IPS DF 19.7 (cell line): ENCODE measurements at regions not wholly inside any gene's neighbourhood (a gene's known extent, or its start where the extent isn't known, plus 50 kb on each side); places are given as distances from the start of the nearest gene placed in this dataset.

Source experiments
- DNase-seq: peaks from one replicate; pipeline ENCODE4 v3.0.0-alpha.2; 2013; ENCODE audit warnings: low read depth, low spot score

DNA sequence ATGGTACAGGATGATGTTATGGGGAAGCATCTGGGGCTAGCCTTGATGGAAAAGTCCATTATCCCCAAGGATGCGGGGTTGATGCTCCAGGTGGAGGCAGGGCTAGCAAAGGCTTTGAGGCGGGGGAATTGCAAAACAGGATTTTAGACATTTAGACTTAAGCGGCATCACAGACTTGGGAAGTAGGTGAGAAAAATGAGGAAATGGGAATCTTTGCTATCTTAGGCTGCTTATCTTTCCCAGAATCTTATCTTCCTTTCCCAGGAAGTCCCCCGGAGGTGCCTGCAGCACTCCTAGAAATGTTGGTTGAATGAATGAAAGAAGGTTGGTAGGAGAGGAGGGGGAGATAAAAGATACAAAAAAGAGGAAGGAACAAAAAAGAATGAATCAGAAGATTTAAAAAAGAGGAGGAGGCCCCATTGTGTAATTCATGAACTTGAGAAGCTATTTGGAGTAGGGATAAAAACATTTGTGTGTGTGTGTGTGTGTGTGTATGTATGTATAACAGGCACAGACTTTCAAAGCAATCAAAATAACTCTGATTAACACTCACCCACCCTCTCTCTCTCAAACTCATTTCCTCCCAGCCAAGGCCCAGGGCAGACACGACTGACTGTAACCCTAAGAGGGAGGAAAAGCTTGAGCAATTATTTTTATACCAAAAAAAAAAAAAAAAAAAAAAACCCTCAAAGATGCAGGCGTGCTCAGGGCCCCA is 62.5 kb upstream of the TBX3 start:
- no peak for DNase-seq

DNA sequence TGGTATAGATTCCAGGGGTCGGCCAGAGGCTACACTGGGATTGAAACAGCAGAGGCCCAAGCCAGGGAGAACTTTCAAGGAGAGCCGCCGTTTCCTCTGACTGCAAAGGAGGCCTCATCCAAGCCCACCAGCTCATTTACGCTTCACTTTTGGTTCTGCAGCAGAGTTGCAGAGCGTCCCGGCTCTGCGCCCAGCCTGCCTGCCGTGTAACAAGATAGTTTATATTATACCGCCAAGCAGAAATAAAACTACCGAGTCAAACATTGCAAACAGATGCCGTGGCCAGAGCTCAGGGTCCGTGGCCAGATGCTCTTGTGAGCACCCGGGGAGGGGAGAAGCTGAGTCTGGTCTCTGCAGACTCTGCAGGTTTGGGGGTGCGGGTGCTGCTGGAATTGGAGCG is 60.7 kb upstream of the TBX3 start:
- no peak for DNase-seq

DNA sequence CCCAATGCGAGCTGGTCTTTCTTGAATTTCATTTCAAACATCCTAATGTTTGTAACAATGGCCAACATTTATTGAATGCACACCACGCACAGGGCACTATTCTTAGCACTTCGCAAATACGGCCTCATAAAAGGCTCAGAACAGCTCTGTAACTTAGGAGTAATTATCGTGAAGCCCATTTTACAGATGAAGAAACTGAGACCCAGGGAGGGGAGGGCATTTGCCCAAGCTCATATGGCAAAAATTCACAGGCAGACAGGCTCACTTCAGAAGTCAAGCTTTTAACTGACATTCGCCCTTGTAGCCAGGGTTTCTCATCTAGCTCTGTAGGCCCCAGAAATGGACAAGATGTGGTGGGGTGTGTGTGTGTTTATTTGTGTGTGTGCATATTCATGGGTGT is 60.3 kb upstream of the TBX3 start:
- no peak for DNase-seq

DNA sequence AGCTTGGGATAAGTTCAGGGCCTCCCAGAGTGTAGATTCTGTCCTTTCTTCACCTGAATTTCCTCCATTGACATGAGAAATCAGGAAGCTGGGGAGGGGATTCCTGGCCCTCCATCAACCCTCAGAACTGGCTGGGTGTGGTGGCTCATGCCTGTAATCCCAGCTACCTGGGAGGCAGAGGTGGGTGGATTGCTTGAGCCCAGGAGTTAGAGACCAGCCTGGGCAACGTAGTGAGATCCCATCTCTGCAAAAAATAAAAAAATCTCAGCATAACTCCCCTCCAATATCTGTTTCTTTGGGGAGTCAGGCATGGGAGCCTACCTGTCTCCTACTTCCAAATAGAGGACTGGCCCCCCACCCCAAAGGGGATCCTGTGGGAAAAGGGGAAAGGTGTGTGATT is 59.8 kb upstream of the TBX3 start:
- no peak for DNase-seq

DNA sequence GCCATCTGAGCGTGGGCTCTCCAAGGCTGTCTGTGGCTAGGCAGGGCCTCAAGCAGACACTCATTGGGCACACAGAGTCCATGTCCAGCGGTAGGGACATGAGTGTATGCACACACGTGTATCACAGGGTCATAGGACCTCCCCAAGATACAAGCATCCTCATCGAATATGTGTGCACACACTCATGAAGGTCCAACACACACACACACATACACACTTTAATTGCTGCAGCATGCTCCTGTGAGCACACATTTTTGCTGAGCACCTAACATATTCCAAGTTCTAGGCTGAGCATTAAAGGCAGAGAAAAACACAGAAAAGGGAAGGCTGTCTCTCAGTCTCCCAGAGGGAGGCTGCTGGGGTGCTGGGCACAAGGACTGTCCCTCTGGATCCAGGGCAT is 59.3 kb upstream of the TBX3 start:
- DNase-seq, result no peak

DNA sequence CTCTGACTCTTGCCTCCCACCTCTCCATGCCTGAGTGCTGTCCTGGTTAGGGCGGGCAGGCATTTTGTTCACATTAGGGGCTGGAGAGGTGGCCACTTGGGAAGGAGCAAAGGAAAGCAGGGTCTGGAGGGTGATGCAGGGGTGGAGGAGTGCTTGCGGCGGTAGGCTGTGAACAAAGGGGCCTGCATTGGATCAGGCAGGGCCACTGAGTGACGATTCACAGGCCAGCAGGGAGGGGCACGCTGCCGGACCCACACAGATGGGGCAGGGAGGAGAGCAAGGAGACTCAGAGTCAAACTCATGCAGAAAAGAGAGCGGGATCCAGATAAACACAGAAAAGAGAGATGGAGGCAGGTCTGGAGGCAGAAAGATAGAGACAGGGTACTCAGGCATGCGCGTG is 58.4 kb upstream of the TBX3 start:
- DNase-seq, result no peak

DNA sequence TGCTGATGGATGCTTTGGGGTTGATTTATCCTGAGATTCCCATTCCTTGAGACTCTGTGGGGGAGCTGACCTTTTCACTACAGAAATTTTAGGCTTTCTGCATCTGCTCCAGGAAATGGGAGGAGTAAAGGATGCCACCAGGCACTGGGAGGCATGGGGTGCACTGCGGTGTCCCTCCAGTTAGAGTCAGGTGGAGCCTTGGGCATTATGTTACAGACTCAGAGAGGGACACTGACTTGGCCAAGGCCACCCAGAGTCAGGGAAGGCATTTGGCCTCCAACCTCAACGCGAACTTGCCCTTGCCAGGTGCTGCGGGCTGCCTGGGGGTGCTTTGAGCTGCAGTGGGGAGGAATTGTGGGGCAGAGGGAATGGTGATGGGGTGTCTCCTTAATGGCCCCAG is 58.0 kb upstream of the TBX3 start:
- no peak for DNase-seq

DNA sequence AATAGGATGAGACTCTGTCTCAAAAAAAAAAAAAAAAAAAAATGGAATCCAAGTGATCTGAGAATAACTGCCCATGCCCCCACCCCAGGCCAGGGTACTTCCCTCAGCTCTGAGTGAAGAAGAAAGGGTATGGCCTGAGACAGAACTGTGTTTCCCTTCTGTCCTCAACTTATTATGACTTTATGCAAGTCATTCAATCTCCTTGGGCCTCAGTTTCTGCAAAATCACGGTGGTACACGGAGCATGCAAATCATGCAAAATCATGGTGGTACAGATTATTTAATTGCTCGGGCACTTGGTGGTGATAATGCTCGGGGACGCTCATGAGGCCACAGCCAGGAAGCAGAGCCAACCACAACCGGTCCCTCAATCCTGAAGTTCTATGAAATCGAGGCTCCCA is 56.5 kb upstream of the TBX3 start:
- DNase-seq, result no peak

DNA sequence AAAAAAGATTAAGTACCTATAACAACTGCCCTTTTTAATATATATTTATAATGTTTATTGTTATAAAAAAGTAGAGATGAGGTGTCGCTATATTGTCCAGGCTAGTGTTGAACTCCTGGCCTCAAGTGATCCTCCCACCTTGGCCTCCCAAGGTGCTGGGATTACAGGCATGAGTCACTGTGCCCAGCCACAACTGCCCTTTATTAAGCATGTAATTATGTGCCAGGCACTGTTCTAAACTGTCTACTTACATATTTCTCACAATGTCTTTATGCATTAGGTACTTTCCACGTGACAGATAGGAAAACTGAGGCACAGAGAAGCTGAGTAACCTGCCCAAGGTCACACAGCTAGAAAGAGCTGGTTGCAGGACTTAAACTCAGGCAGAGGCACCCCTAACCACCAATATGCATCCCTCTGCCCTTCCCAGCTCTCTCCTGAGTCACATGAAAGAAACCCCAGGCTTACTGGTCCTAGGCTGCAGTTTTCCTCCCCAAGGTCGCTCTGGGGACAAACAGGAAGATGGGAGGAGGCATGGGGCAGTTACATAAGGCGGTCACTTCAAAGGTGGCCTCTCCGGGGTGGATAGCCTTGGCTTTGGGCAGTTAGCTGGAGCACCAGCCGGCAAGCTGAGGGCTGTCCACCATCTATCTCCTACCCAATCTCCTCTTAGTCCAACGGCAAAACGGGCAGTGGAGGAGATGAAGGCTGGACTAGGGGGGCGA is 54.6 kb upstream of the TBX3 start:
- DNase-seq, result no peak

DNA sequence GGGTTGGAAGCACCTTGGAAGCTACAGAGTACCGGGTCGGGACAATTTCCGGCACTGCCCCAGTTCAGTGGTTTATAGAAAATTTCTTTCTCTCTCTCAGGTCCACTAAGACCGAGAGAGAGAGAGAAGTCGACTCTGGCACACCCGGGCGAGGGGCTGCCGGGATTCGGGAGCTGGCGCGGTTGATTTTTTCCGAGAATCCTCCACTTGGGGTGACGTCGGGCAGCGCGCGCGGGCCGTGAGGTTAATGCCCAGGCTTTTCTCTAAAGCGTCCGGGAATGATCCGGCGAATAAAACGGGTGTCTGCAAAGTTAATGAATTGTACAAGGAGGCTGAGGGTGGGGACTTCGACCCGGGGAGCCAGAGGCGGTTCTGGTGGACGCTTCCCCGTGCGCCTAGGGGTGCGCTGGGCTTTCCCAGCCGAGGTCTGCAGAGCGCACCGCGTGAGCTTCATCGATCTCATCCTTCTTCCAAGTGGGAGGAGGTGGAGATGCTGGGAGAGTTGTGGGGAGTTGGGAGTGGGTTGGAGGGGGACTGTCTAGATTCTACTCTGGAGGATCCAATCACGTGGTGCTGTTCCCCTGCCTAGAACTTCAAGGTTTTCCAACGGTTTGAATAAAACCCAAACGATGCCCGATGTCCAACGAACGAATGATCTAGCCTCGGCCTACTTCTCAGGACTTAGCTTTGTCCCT is 51.9 kb upstream of the TBX3 start:
- DNase-seq, result no peak

DNA sequence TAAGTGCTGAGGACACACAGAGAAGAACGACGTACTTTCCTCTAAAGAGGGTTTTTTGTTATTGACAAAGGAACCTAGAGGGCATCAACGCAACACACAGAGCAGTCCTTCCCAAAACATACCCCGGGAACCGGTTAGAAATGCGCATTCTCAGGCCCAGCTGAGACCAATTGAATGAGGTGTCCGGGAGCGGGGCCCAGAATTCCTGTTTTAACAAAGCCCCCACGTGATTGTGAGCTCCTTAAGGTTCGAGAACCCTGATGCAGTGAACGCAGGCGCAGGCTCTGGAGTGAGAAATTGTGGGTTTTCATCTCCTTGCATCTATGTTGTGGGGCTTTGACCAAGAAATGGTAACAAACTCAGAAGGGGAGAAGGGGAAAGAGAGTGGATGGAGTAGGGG is 51.0 kb upstream of the TBX3 start:
- DNase-seq, result no peak

DNA sequence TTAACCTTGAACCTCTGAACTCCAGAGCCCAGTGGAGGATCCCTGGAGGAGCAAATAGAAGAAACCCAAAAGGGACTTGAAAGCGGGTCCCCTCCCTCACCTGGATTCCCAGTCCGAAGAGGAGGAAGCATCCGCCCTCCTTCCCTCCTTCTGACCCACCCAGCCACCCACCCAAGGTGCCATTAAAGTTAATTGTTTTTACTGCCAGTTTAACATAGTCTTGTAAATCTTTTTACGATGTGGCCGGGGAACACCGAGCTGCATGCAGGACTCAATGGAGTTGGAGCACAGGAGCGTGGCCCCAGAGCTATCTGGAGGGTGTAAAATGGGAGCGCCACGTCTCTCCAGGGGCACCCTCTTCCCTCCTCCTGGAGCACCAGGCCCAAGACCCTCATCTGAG is 49.9 kb upstream of the TBX3 start:
- no peak for DNase-seq
